ENCODE measurements at regions not wholly inside any gene's neighbourhood (a gene's known extent, or its start where the extent isn't known, plus 50 kb on each side); places are given as distances from the start of the nearest gene placed in this dataset.

DNA sequence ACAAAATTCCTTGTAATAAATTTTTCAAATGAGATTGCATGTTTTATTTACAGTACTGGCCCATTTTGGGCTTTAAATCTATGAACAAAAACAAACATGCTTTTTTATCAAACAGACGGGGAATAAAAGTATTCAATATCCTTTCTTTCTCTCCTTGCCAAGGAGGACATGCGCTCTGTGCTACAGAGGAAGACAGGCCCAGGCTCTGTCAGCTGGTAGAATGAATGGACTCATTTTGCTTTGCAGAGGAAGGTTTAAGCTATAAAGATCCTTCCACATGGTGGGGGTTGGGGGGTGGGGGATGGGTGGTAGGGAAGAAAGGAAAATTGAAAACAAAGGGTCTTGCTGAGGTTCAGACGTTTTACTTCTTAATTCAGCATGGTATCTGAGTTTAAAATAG is 575.6 kb downstream of the INSC start:
- no peak for DNase-seq (ENCODE audit: low read depth in 2 of 2)

DNA sequence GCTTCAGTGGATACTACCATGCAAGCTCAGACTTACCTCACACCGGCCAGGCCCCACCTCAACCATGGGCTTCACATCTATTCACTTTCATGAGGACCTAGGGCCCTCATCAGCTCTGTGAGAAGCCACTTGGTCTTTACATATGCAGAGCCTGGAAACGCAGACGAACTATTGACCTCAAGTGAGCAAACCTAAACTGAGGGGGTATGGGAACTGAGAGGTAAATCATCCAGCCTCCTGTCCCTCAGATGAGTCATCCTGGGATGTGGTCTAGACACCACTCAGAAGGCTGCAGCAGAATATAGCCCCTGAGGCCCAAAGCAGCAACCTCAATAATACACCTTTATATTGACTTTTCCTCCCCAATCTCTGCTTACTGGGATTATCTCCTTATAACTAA is 578.0 kb downstream of the INSC start:
- no peak for DNase-seq (ENCODE audit: low read depth in 2 of 2)

DNA sequence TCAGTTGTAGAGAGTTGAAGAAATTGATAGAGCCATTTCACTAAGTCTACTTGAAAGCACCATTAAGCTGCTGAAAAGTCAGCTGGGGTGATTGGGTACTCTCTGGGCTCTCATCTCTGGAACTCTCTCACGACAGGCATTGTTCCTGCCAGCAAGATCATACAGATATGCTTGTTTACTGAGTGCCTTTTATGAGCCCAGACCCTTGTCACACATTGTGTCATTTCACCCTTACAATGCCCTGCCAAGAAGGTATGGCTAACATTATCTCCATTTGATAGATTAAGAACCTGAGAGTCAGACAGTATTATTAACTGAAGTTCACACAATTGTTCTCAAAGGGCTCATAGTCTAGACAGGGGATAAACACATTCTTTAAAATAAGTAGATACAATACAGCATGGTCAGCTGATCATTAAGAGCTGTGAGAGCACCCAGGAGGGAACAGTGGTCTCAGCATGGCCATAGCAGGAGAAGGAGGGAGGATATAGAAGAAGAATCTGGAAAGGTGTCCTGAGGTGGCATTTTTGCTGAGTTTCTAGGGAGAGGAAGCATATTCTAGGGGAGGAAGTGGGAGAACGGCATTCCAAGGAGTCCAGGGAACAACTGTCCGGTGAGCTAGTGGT is 580.5 kb downstream of the INSC start:
- DNase-seq (ENCODE audit: low read depth in 2 of 2) = no peak

DNA sequence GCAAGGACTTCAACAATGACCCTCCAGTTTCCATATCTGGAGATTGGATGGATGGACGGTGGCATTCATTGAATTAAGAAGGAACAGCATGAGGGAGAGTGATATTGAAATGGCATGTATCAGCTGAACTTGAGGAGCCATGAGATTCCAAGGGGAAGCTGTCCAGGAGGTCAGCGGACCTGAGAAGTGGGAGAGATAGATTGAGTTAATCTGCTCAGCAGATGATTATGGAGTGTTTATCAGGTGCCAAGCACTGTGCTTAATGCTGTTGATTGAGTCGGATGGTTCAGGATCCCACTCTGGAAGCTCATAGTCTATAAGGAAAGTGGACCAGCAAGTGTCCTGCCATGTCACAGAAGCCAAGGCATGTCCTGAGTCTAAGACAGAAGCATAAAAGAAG is 581.3 kb downstream of the INSC start:
- DNase-seq (ENCODE audit: low read depth in 2 of 2) = no peak

DNA sequence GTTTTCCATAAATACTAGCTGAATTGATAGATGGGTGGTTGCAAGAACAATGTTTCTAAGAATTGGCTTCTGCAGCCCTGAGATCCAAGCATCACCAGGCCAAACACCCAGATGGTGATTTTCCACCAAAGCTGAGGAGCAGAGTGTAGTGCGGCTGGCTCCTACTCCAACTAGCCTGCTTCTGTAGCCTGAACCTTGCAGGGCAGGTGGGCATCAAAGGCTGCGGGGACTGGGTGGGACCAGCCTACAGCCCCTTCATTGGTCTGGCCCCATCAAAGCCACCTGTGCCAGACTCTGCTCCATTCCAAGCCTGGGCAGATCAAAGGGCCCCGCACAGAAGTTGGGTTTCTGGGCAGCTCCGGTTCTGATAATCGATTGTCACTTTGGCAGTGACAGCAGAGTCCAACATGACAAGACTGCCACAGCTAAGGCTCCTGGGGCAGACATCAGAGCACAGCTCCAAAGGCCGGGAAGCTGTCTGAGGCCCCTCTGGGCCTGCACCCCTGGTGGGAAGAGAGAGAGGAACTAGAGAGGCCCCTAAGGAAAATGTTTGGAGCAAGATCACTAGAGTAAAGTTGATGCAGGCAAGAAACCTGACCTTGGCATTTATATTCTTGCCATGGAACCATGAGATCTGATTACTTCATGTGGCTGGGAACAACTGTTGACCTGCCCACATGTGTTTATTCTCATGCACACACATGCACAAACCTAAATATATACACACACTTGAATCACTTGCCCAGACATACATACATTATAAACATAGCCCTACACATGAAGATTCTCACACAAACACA is 582.9 kb downstream of the INSC start:
- DNase-seq (ENCODE audit: low read depth in 2 of 2) = no peak

DNA sequence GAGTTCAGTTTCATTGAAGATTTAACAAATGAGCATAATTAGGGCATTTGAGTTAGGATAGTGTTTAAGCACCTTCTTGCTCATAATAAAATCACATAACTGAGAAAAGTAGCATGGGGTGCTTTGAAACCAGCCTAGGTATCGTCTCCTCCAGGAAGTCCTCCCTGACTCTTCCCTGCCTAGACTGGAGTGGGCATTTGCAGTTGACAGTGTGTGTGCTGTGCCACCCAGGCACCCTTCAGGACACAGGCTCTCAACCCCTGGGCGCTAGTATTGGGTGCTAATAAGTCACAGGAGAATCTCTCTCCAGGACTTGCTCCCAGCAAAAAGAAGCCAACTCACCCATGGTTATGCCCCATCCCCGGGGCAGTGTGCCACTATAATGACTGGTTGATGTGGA is 584.1 kb downstream of the INSC start:
- no peak for DNase-seq (ENCODE audit: low read depth in 2 of 2)

DNA sequence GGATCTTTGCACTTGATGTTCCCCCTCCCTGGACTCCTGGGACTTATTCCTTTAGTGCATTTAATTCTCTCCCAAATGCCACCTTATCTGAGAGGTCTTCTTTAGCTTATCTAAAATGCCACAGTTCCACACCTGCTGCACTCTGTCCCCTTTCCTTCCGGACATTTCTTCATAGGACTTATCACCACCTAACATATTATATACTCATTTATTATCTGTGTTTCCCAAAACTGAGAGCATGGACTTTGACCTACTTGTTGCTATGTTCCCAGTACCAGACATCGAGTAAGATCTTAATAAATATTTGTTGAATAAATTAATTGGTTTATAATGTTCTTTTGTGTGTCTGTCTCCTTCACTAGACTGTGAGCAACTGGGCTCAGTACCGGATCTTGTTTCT is 585.3 kb downstream of the INSC start:
- DNase-seq (ENCODE audit: low read depth in 2 of 2) = no peak

DNA sequence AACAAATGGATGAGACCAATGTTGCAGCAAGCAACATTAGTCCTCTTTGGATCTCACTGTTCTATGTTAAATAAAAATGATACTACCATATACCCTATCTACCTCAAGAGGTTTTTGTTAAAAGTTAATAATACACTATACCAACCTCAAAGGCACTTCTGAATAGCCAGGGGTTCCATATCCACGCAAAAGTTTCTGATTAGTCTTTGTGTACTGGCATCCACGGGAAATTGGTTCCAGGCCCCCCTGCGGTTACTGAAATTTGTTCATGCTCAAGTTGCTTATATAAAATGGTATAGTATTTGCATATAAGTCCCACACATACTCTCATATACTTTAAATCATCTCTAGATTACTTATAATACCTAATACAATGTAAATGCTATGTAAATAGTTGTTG is 585.7 kb downstream of the INSC start:
- DNase-seq (ENCODE audit: low read depth in 2 of 2) = no peak

DNA sequence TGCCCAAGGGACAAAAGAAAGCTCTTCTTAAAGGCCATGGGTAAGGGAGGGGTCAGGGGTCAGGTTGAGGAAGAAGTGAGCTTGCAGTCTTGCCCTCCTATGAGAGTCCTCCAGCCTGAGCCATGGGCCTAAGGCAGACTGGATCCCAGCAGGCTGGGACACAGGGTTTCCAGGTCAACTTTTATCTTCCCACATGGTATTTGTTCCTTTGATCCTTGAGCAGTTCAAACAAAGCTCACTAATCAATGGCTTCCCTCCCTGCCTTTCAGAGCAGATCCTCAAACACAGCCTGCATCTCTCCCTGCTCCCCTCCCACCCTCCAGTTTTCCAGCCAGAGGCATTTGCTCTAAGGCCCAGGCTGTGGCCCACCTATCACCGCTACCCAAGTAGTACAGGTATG is 589.3 kb downstream of the INSC start:
- no peak for DNase-seq (ENCODE audit: low read depth in 2 of 2)

DNA sequence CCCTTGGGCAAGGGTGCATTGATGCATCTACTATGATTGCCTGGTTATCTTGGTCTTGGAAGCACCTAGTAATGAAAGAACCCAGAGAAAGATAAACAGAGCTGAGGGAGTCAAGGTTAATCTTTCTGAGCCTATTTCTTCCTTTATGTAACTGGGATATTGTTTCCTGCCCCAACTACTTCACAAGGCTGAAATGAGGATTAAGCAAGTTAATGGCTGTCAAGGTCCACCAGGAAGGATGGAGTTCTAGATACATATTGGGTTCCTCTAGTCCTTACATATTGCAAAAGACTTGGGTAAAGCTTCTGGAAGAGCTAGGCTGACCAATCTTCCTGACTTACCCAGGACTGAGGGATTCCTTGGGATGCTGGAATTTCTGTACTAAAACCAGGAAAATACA is 589.8 kb downstream of the INSC start:
- DNase-seq (ENCODE audit: low read depth in 2 of 2) = no peak

DNA sequence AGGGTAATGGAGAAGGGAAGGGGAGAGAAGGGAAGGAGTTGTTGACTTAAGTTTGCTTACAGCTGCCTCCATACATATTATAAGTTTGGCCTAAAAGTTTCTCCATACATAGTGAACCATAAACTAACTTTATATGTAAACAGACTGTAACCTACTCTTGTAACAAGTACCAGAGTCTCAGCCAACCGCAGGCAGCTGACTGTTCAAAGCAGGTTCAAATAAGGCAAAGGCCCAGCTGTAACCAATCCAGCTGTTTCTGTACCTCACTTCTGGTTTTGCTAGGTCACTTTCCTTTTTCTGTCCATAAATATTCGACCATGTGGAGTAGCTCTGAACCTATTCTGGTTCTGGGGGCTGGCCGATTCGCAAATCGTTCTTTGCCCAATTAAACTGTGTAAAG is 591.2 kb downstream of the INSC start:
- DNase-seq (ENCODE audit: low read depth in 2 of 2) = no peak

DNA sequence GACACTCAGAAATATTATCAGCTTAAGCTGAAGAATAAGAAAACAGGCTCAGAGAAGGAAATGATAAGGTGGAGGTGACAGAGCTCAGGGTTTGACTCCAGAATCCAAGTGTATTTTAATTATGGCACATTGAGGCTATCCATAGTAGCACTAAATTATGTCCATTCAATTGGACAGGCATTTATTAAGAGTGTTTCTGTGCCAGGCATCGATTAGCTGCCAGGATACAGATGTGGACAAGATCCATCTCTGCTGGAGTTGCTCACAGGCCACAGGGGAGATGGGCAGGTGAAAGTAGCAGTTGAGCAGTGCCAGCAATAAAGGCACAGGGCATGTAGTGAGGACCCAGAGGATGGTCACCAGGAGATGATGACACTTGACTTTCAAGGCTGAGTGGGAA is 592.5 kb downstream of the INSC start:
- no peak for DNase-seq (ENCODE audit: low read depth in 2 of 2)

DNA sequence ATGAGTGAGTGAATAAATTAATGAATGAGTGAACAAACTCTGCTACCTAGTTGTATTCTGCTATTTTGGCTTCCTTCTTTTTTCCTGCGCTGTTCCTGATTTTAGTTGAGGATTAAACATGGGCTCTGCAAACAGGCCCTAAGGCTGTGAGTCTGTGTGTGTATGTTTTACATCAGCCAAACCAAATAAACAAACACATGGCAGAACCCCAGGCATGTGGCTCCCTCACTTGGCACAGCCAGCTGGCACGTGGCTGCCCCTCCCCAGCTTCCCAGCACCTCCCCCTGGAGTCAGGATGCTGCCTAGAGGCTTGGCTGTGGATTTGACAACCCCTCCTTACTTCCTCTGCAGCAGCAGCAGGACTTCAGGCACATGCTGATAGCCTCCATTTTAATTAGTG is 593.2 kb downstream of the INSC start:
- DNase-seq (ENCODE audit: low read depth in 2 of 2) = peak; percentile 6 to 12

DNA sequence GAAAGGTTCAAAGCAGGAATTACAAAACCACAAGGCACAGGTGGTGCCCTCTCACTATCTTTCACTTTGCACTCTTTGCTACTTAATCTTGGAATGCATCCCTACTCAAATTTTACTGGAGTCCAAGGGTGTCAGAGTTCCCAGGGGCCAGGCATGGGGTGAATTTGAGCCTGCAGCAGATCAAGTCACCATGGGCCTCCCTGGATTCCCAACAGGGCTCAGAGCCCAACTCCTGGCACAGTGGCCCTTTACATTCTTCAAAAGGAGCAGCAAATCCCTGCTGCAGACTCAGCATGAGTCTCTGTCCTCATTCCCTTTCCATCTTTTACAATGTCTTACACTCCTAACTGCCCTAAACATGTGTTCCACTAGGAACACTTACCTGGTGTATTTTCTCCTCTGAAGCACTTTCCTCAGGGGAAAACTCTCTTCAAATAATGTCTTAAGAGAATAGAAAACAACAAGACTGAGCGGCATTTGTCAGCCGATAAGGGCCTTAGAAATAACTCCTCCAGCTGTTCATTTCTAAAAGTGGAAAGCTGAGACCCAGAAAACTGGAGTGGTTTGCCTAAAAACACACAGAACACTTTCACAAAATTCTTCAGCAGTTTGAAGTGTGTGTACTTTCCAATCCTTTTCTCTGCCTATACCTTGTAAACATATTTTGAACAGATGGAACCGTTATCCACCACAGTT is 596.0 kb downstream of the INSC start:
- DNase-seq (ENCODE audit: low read depth in 2 of 2) = no peak

DNA sequence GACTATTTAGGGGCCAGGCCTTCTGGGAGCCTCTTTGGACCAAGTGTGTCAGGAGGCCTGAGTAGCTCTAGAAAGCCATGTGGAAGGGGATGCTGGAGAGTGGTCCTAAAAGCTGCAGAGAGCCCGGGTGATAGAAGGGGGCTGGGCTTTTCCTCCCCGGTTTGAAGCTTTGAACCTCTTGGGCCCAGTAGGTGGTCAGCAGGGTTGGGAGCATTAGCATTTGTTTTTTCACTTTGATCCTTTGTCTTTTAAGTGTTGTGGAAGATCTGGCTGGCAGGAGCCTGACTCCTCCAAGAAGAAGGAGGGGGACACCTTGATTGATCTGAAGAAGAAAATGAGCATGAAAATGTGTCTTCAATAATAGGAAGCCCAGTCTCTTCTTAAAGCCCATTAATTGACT is 596.6 kb downstream of the INSC start:
- DNase-seq (ENCODE audit: low read depth in 2 of 2) = no peak

DNA sequence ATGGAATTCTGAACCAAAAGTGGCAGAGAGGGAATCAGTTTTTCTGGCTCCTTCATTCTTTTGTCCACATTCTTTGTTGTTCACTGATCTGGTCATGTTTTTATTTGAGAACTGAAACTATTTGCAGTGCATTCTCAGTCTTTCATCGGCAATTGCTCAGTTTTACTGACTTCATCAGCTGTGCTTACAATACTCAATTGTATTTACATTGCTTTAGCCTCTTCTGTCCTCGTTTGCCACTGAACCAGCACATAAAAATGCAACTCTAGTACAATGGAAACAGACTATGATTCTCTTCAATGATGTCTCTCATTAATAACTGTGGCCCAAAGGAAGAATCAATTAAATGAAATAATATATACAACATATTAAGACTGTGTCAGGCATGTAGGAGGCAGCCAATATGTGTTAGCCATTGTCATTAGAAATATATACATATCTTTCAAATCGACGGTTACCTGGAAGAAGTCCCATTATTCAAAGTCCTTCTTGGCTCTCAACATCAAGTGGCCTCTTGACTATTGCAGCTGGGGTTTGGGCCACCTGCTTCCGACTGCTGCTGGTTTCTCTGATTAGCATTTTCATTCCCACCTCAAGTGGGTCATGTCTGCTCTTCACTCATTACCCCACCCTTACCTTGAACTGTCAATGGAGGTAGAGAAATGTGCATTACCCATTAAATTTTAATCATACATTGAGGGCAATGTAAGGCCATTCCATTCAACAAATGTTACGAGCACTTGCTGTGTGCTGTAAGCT is 600.1 kb downstream of the INSC start:
- DNase-seq (ENCODE audit: low read depth in 2 of 2) = no peak

DNA sequence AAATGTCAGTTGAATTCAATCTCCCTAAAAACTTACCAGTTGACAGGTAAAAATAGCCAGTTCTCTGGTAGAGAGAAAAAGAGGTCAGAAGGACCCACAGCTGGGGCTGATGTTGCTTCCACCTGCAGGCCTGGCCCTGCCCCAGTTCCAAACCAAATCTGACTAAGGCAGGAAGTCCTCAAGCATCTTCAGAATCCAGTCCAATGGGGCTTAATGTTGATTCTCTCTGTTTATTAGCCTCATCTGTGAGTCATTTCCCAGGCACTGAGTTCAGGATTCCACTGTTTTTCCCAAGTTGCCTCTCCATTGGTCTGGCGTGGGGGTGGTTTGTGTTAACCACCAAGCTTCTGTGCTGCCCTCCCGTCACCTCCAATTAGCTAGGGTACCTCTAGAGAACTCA is 601.8 kb downstream of the INSC start:
- peak in 1 of 2 donors; percentile 57 for DNase-seq (ENCODE audit: low read depth in 2 of 2)

DNA sequence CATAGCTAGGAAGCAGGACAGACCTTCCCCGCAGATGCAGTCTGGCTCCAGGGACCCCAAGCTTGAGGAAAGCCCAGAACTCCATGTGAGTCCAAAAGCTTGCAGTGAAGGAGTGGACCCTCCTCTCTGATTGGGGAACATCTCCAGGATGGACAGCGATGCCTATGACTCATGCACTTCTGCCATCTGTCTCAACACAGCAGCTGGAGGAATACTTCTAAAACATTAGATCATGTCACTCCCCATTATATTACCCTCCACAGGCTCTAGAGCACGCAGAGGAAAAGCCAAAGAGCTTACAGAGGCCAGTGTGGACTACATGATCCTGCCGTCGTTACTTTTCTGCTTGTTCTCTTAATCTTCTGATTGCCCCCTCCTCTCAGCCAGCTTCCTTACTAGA is 605.7 kb downstream of the INSC start:
- DNase-seq (ENCODE audit: low read depth in 2 of 2) = peak in 1 of 2 donors; percentile 6

DNA sequence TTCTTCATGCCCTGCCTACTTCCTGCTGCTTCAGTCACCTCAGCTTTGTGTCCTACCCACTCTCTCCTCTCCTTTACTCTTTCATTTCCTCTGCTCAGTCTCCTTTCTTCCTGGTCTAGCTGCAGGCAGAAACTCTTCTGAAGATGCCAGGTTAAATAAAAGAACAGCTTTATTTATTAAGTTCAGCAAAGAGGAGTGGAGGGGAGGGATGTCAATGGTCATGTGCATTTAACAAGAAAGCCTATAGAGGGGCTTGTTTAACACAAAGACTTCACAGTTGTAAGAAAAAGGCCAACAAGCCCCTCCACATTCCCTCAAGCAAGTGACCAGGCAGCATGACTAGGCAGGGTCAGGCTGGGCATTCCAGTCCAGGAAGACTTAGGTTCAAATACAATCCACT is 609.2 kb downstream of the INSC start:
- no peak for DNase-seq (ENCODE audit: low read depth in 2 of 2)

DNA sequence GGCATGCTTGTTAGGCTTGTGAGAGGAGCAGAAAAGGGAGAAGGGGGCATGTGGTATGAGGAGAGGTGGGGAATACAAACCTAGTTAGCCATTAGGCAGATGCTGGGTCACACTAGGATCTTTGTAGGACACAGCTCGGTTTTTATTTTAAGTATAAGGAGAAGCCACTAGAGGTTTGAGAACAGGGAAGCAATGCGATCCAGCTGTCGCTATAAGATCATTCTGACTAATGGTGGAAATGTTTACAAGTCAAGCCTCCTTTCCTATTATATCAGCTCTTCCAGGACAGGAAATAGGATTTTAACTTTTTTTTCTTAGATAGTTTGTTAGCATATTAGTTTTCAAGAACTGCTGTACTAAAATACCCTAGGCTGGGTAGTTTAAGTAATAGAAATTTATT is 609.9 kb downstream of the INSC start:
- DNase-seq (ENCODE audit: low read depth in 2 of 2) = peak in 1 of 2 donors; percentile 4

DNA sequence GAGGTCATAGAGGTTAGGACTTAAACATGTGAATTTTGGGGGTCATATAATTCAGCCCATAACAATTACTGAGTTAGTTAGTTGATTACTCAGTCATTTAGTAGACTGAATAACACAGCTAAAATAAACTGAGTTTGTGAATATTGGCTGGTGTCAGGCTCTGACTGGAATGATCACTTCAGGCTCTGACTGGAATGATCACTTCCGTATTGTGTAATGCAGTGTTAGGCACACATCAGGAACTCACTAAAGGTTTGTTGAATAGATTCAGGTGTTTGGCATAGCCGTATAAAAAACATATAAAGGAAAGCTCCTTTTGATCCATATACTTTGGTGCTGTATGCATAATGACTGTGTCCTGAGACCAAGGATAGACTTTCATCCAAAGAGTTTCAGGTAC is 610.5 kb downstream of the INSC start:
- DNase-seq (ENCODE audit: low read depth in 2 of 2) = no peak

DNA sequence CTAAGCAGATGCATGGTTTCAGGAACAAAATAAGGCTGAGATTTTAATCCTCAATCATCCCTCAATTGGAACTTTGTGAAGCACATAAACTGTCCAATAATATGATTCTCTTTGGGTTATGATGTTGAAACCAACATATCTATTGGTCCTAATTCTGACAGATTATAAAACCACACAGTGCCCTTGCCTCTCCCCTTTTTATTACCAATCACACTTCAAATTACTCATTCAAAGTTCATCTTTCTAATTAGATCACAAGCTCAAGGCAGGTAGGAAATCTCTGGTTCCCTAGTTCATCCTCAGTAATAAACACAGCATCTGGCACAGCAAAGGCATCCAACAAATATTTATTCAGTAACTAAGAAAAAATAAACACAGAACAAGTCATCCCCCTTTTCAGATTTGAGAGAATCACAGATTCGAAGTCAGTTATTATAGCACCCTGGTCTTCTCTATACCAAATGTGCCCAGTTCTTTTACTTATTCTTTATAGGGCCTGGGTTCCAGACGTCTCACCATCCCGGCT is 611.6 kb downstream of the INSC start:
- DNase-seq (ENCODE audit: low read depth in 2 of 2) = no peak
